WTC11 (cell line): ENCODE measurements at regions not wholly inside any gene's neighbourhood (a gene's known extent, or its start where the extent isn't known, plus 50 kb on each side); places are given as distances from the start of the nearest gene placed in this dataset.

Experiments used
- AFF4 ChIP-seq: sonication (generic); formaldehyde crosslinking; IDR thresholded peaks from 2 replicates; pipeline ENCODE4 v1.8.1; 2023; ENCODE audit warnings: mild to moderate bottlenecking, missing genetic modification reagents, borderline replicate concordance
- CTCF ChIP-seq: fragments of 200-600 bp; IDR thresholded peaks from 2 replicates; pipeline ENCODE4 v1.8.0; 2022; ENCODE audit warnings: antibody characterized with exemption
- E2F4 ChIP-seq: sonication (generic); formaldehyde crosslinking; IDR thresholded peaks from 2 replicates; pipeline ENCODE4 v1.8.1; 2022; ENCODE audit warnings: low read depth, mild to moderate bottlenecking, moderate library complexity, missing genetic modification reagents, borderline replicate concordance
- IRF1 ChIP-seq: sonication (generic); formaldehyde crosslinking; IDR thresholded peaks from 2 replicates; pipeline ENCODE4 v1.8.0; 2023; ENCODE audit warnings: missing genetic modification reagents
- MAX ChIP-seq: sonication (generic); formaldehyde crosslinking; IDR thresholded peaks from 2 replicates; pipeline ENCODE4 v1.8.0; 2022; ENCODE audit warnings: mild to moderate bottlenecking, missing genetic modification reagents
- NR2C2 ChIP-seq: sonication (generic); formaldehyde crosslinking; IDR thresholded peaks from 2 replicates; pipeline ENCODE4 v1.8.0; 2022; ENCODE audit warnings: mild to moderate bottlenecking, missing genetic modification reagents
- RORB ChIP-seq: fragments of 250-450 bp; sonication (Bioruptor Pico); IDR thresholded peaks from 2 replicates; pipeline ENCODE4 v1.9.0; 2021; ENCODE audit warnings: mild to moderate bottlenecking
- SMAD4 ChIP-seq: sonication (generic); formaldehyde crosslinking; IDR thresholded peaks from 2 replicates; pipeline ENCODE4 v1.8.0; 2022; ENCODE audit warnings: mild to moderate bottlenecking, missing genetic modification reagents
- SP1 ChIP-seq: sonication (generic); formaldehyde crosslinking; conservative IDR thresholded peaks from 2 replicates; pipeline ENCODE4 v1.8.1; 2022; ENCODE audit warnings: missing genetic modification reagents
- TEAD4 ChIP-seq: sonication (generic); formaldehyde crosslinking; IDR thresholded peaks from 2 replicates; pipeline ENCODE4 v1.8.0; 2022; ENCODE audit warnings: mild to moderate bottlenecking, missing genetic modification reagents
- ZNF219 ChIP-seq: sonication (generic); formaldehyde crosslinking; IDR thresholded peaks from 2 replicates; pipeline ENCODE4 v1.8.0; 2023; ENCODE audit warnings: missing genetic modification reagents, mild to moderate bottlenecking, borderline replicate concordance
- ZNF232 ChIP-seq: sonication (generic); formaldehyde crosslinking; IDR thresholded peaks from 2 replicates; pipeline ENCODE4 v1.8.0; 2022; ENCODE audit warnings: mild to moderate bottlenecking, missing genetic modification reagents
- ZNF263 ChIP-seq: sonication (generic); formaldehyde crosslinking; IDR thresholded peaks from 2 replicates; pipeline ENCODE4 v1.8.1; 2022; ENCODE audit warnings: low read depth, mild to moderate bottlenecking, moderate library complexity, missing genetic modification reagents
- ZNF512 ChIP-seq: sonication (generic); formaldehyde crosslinking; IDR thresholded peaks from 2 replicates; pipeline ENCODE4 v1.8.1; 2022; ENCODE audit warnings: missing genetic modification reagents, borderline replicate concordance

- TF ChIP-seq CTCF: no peak
- no peak for TF ChIP-seq ZNF263
- TF ChIP-seq MAX: no peak
- no peak for TF ChIP-seq NR2C2 (CRISPR knock-in tag)
- TF ChIP-seq SMAD4 (CRISPR knock-in tag): no peak
- TF ChIP-seq ZNF219: no peak
- no peak for TF ChIP-seq RORB
- no peak for TF ChIP-seq AFF4 (CRISPR knock-in tag)
- no peak for TF ChIP-seq ZNF232 (CRISPR knock-in tag)
- TF ChIP-seq ZNF512 (CRISPR knock-in tag): no peak
- TF ChIP-seq TEAD4 (CRISPR knock-in tag): no peak
- no peak for TF ChIP-seq SP1 (CRISPR knock-in tag)
- TF ChIP-seq E2F4 (CRISPR knock-in tag): no peak
- no peak for TF ChIP-seq IRF1
Measured at GRCh38 chr12:77500089-77500488, 330.6 kb upstream of the NAV3 start.
